GM12878 (cell line): ENCODE measurements at regions not wholly inside any gene's neighbourhood (a gene's known extent, or its start where the extent isn't known, plus 50 kb on each side); places are given as distances from the start of the nearest gene placed in this dataset.

Source experiments
- BMI1 ChIP-seq: fragments of 450-650 bp; IDR thresholded peaks from 2 replicates; pipeline ENCODE4 v1.6.1; 2016; ENCODE audit warnings: mild to moderate bottlenecking, moderate library complexity, borderline replicate concordance
- CTCF ChIP-seq, 3 experiments: IDR thresholded peaks in 2 of 3; conservative IDR thresholded peaks in 1 of 3; 2 replicates each; pipeline ENCODE4 v1.5.1; 2011; ENCODE audit warnings: low read depth in 3 of 3, low read length in 3 of 3, mild to moderate bottlenecking in 3 of 3, control low read depth in 2 of 3, moderate library complexity in 2 of 3, inconsistent platforms in 1 of 3, mixed read lengths in 1 of 3; ENCODE audit not compliant: control insufficient read depth in 2 of 3, insufficient read depth in 1 of 3; ENCODE audit errors: extremely low read depth in 1 of 3
- ETV6 ChIP-seq, 2 experiments: fragments of 450-650 bp in 1 of 2; IDR thresholded peaks in 1 of 2; conservative IDR thresholded peaks in 1 of 2; 2 replicates each; pipeline ENCODE4 v1.6.1; 2014; ENCODE audit warnings: antibody characterized with exemption in 1 of 2, borderline replicate concordance in 1 of 2, low read depth in 1 of 2, mild to moderate bottlenecking in 1 of 2, moderate library complexity in 1 of 2
- FOXM1 ChIP-seq: IDR thresholded peaks from 2 replicates; pipeline ENCODE4 v1.6.1; 2012; ENCODE audit warnings: low read depth, mild to moderate bottlenecking, inconsistent platforms, low read length, moderate library complexity
- POU2F2 ChIP-seq: IDR thresholded peaks from 3 replicates; pipeline ENCODE4 v1.6.1; 2011; ENCODE audit warnings: low read depth, mild to moderate bottlenecking, low read length, borderline replicate concordance
- SREBF1 ChIP-seq: IDR thresholded peaks from 2 replicates; pipeline ENCODE4 v1.6.1; 2012; ENCODE audit warnings: mild to moderate bottlenecking, low read length

- no peak for TF ChIP-seq BMI1
- no peak for TF ChIP-seq SREBF1
- TF ChIP-seq POU2F2, result no peak
- TF ChIP-seq FOXM1, result no peak
- TF ChIP-seq CTCF (IDR thresholded peaks at IDR 0.05 in 2 of 3, conservative IDR thresholded peaks at IDR 0.05 in 1 of 3; ENCODE audit: control insufficient read depth in 2 of 3, extremely low read depth in 1 of 3, insufficient read depth in 1 of 3, low read depth in 3 of 3, low read length in 3 of 3), result no peak
- no peak for TF ChIP-seq ETV6 (conservative IDR thresholded peaks at IDR 0.05 in 1 of 2, IDR thresholded peaks at IDR 0.05 in 1 of 2; ENCODE audit: borderline replicate concordance in 1 of 2, low read depth in 1 of 2)
These were observed 289.4 kb upstream of the ADGRL4 start for GRCh38 chr1:79295967-79296366.
